ENCODE measurements at regions not wholly inside any gene's neighbourhood (a gene's known extent, or its start where the extent isn't known, plus 50 kb on each side); places are given as distances from the start of the nearest gene placed in this dataset.
"Not testable (repeated sequence)": the region's sequence is repeated elsewhere in the genome, so short reads cannot be mapped to it uniquely, and the experiment has no call there.

GRCh38 chr22:10699301-10700097 is 4828.5 kb upstream of the OR11H1 start:
- H3K27me3 ChIP-seq (ENCODE audit: insufficient read depth, low read length, poor library complexity); H3K4me2 ChIP-seq (ENCODE audit: low read length); H3K56ac ChIP-seq (ENCODE audit: low read length); H2BK5ac ChIP-seq (ENCODE audit: low read length); H3K4me3 ChIP-seq (ENCODE audit: low read length); H3K79me1 ChIP-seq (ENCODE audit: low read length); H3K4me1 ChIP-seq (ENCODE audit: control insufficient read depth, low read depth, low read length); H4K8ac ChIP-seq (ENCODE audit: low read depth, low read length); DNase-seq; H2BK120ac ChIP-seq (ENCODE audit: low read depth, low read length); H3K27ac ChIP-seq (ENCODE audit: low read depth, low read length); H3K23ac ChIP-seq (ENCODE audit: low read length); H3K36me3 ChIP-seq (ENCODE audit: control insufficient read depth, insufficient read depth, low read length); H3K79me2 ChIP-seq (ENCODE audit: control insufficient read depth, insufficient read depth, low read length); H3K9ac ChIP-seq (ENCODE audit: low read length); H2AK5ac ChIP-seq (ENCODE audit: low read length); H4K5ac ChIP-seq (ENCODE audit: low read length); H3K18ac ChIP-seq (ENCODE audit: low read length); H3K4ac ChIP-seq (ENCODE audit: low read depth, low read length); H2BK15ac ChIP-seq (replicated peaks; ENCODE audit: low read depth): not testable (repeated sequence)
- WGBS (ENCODE audit: extremely low coverage, insufficient coverage, low lambda C conversion rate): no CpG with 5 or more reads among the region's 80 CpGs

DNA sequence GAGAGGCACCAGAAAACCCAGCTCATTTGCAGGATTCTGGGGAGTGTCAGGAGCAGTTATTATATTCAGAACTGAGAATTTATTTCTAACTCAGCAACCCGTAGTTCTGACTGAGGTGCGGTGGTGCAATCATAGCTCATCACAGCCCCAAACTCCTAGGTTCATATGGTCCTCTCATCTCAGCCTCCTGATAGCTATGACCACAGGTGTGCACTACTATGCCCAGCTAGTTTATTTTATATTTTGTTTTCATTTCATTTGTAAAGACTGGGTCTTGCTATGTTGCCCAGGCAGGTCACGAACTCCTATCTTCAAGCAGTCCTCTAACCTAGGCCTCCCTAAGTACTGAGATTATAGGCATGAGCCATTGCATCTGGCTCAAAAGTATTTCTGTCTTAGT is 4819.8 kb upstream of the OR11H1 start:
- H2BK5ac ChIP-seq (ENCODE audit: low read length); DNase-seq; H2AK5ac ChIP-seq (ENCODE audit: low read length); H3K4me1 ChIP-seq (ENCODE audit: control insufficient read depth, low read depth, low read length); H3K18ac ChIP-seq (ENCODE audit: low read length); H4K8ac ChIP-seq (ENCODE audit: low read depth, low read length); H3K27ac ChIP-seq (ENCODE audit: low read depth, low read length); H3K4ac ChIP-seq (ENCODE audit: low read depth, low read length); H4K5ac ChIP-seq (ENCODE audit: low read length); H3K4me3 ChIP-seq (ENCODE audit: low read length); H3K79me1 ChIP-seq (ENCODE audit: low read length); H3K4me2 ChIP-seq (ENCODE audit: low read length); H2BK15ac ChIP-seq (replicated peaks; ENCODE audit: low read depth); H3K79me2 ChIP-seq (ENCODE audit: control insufficient read depth, insufficient read depth, low read length); H3K27me3 ChIP-seq (ENCODE audit: insufficient read depth, low read length, poor library complexity); H3K36me3 ChIP-seq (ENCODE audit: control insufficient read depth, insufficient read depth, low read length); H3K9ac ChIP-seq (ENCODE audit: low read length); H3K23ac ChIP-seq (ENCODE audit: low read length); H2BK120ac ChIP-seq (ENCODE audit: low read depth, low read length); H3K56ac ChIP-seq (ENCODE audit: low read length): not testable (repeated sequence)
- WGBS (ENCODE audit: extremely low coverage, insufficient coverage, low lambda C conversion rate): no CpG with 5 or more reads among the region's 3 CpGs

- not testable (repeated sequence) for H2AK5ac ChIP-seq (ENCODE audit: low read length); H3K4me2 ChIP-seq (ENCODE audit: low read length); H2BK15ac ChIP-seq (replicated peaks; ENCODE audit: low read depth); H3K79me1 ChIP-seq (ENCODE audit: low read length); H3K23ac ChIP-seq (ENCODE audit: low read length); H3K9ac ChIP-seq (ENCODE audit: low read length); H3K27ac ChIP-seq (ENCODE audit: low read depth, low read length); H3K56ac ChIP-seq (ENCODE audit: low read length); H3K27me3 ChIP-seq (ENCODE audit: insufficient read depth, low read length, poor library complexity); H3K79me2 ChIP-seq (ENCODE audit: control insufficient read depth, insufficient read depth, low read length); H2BK5ac ChIP-seq (ENCODE audit: low read length); H4K8ac ChIP-seq (ENCODE audit: low read depth, low read length); H3K36me3 ChIP-seq (ENCODE audit: control insufficient read depth, insufficient read depth, low read length); H4K5ac ChIP-seq (ENCODE audit: low read length); H2BK120ac ChIP-seq (ENCODE audit: low read depth, low read length); DNase-seq; H3K18ac ChIP-seq (ENCODE audit: low read length); H3K4me1 ChIP-seq (ENCODE audit: control insufficient read depth, low read depth, low read length); H3K4ac ChIP-seq (ENCODE audit: low read depth, low read length)
- WGBS (ENCODE audit: extremely low coverage, insufficient coverage, low lambda C conversion rate): no CpG with 5 or more reads among the region's 4 CpGs
- peak overlapping the region; percentile 8 for H3K4me3 ChIP-seq (ENCODE audit: low read length)
Measured at GRCh38 chr22:10710923-10711322, 4817.1 kb upstream of the OR11H1 start.

- not testable (repeated sequence) for H2BK5ac ChIP-seq (ENCODE audit: low read length); H4K5ac ChIP-seq (ENCODE audit: low read length); H4K8ac ChIP-seq (ENCODE audit: low read depth, low read length); H3K4me1 ChIP-seq (ENCODE audit: control insufficient read depth, low read depth, low read length); H3K18ac ChIP-seq (ENCODE audit: low read length); H3K79me2 ChIP-seq (ENCODE audit: control insufficient read depth, insufficient read depth, low read length); H3K56ac ChIP-seq (ENCODE audit: low read length); H3K36me3 ChIP-seq (ENCODE audit: control insufficient read depth, insufficient read depth, low read length); H3K27me3 ChIP-seq (ENCODE audit: insufficient read depth, low read length, poor library complexity); H2BK120ac ChIP-seq (ENCODE audit: low read depth, low read length); DNase-seq; H3K4me2 ChIP-seq (ENCODE audit: low read length); H3K9ac ChIP-seq (ENCODE audit: low read length); H3K4ac ChIP-seq (ENCODE audit: low read depth, low read length); H3K79me1 ChIP-seq (ENCODE audit: low read length); H2AK5ac ChIP-seq (ENCODE audit: low read length); H2BK15ac ChIP-seq (replicated peaks; ENCODE audit: low read depth); H3K23ac ChIP-seq (ENCODE audit: low read length); H3K27ac ChIP-seq (ENCODE audit: low read depth, low read length)
- 89% methylated on average over 5 of the region's 9 CpGs for WGBS (ENCODE audit: extremely low coverage, insufficient coverage, low lambda C conversion rate)
- peak overlapping the region; percentile 27 for H3K4me3 ChIP-seq (ENCODE audit: low read length)
Measured at GRCh38 chr22:10722804-10723203, 4805.2 kb upstream of the OR11H1 start.

GRCh38 chr22:10723966-10724365 is 4804.0 kb upstream of the OR11H1 start:
- not testable (repeated sequence) for H2BK5ac ChIP-seq (ENCODE audit: low read length); DNase-seq; H3K36me3 ChIP-seq (ENCODE audit: control insufficient read depth, insufficient read depth, low read length); H3K4me3 ChIP-seq (ENCODE audit: low read length); H2BK120ac ChIP-seq (ENCODE audit: low read depth, low read length); H3K9ac ChIP-seq (ENCODE audit: low read length); H3K4me1 ChIP-seq (ENCODE audit: control insufficient read depth, low read depth, low read length); H3K18ac ChIP-seq (ENCODE audit: low read length); H3K27me3 ChIP-seq (ENCODE audit: insufficient read depth, low read length, poor library complexity); H4K8ac ChIP-seq (ENCODE audit: low read depth, low read length); H2AK5ac ChIP-seq (ENCODE audit: low read length); H3K27ac ChIP-seq (ENCODE audit: low read depth, low read length); H3K79me2 ChIP-seq (ENCODE audit: control insufficient read depth, insufficient read depth, low read length); H3K4ac ChIP-seq (ENCODE audit: low read depth, low read length); H4K5ac ChIP-seq (ENCODE audit: low read length); H3K56ac ChIP-seq (ENCODE audit: low read length); H3K23ac ChIP-seq (ENCODE audit: low read length); H2BK15ac ChIP-seq (replicated peaks; ENCODE audit: low read depth); H3K4me2 ChIP-seq (ENCODE audit: low read length); H3K79me1 ChIP-seq (ENCODE audit: low read length)
- 96% methylated on average over 3 of the region's 8 CpGs for WGBS (ENCODE audit: extremely low coverage, insufficient coverage, low lambda C conversion rate)

DNA sequence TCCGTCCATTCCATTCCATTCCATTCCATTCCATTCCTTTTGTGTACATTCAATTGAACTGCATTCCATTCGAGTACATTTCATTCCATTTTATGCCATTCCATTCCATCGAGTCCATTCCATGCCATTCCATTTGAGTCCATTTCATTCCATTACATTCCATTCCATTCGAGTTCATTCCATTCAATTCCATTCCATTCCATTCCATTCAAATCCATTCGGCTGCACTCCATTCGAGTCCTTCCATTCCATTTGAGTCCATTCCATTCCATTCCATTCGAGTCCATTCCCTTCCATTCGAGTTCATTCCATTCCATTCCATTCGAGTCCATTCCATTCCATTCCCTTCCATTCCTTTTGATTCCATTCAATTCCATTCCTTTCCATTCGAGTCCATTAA is 4800.6 kb upstream of the OR11H1 start:
- no peak overlapping the region for H4K8ac ChIP-seq (ENCODE audit: low read depth, low read length)
- WGBS (ENCODE audit: extremely low coverage, insufficient coverage, low lambda C conversion rate): 100% methylated on average over 4 of the region's 10 CpGs
- no peak overlapping the region for H3K27ac ChIP-seq (ENCODE audit: low read depth, low read length)
- no peaks in the 10 kb centered on the region for H3K27me3 ChIP-seq (ENCODE audit: insufficient read depth, low read length, poor library complexity)
- no peak overlapping the region for H3K4ac ChIP-seq (ENCODE audit: low read depth, low read length)
- H2AK5ac ChIP-seq (ENCODE audit: low read length): no peak overlapping the region
- H3K36me3 ChIP-seq (ENCODE audit: control insufficient read depth, insufficient read depth, low read length): no peaks in the 10 kb centered on the region
- H3K56ac ChIP-seq (ENCODE audit: low read length): no peak overlapping the region
- H3K23ac ChIP-seq (ENCODE audit: low read length): no peak overlapping the region
- H3K79me1 ChIP-seq (ENCODE audit: low read length): no peaks in the 10 kb centered on the region
- no peak overlapping the region for H3K4me2 ChIP-seq (ENCODE audit: low read length)
- H2BK15ac ChIP-seq (replicated peaks; ENCODE audit: low read depth): no peak overlapping the region
- no peak overlapping the region for H2BK5ac ChIP-seq (ENCODE audit: low read length)
- no peaks in the 10 kb centered on the region for H3K4me1 ChIP-seq (ENCODE audit: control insufficient read depth, low read depth, low read length)
- H3K18ac ChIP-seq (ENCODE audit: low read length): no peak overlapping the region
- DNase-seq: no peak
- no peak overlapping the region for H4K5ac ChIP-seq (ENCODE audit: low read length)
- no peaks in the 10 kb centered on the region for H3K79me2 ChIP-seq (ENCODE audit: control insufficient read depth, insufficient read depth, low read length)
- H3K9ac ChIP-seq (ENCODE audit: low read length): no peak overlapping the region
- no peak overlapping the region for H3K4me3 ChIP-seq (ENCODE audit: low read length)
- no peak overlapping the region for H2BK120ac ChIP-seq (ENCODE audit: low read depth, low read length)

Measured in mesendoderm (in vitro differentiated cells).